ENCODE measurements at regions not wholly inside any gene's neighbourhood (a gene's known extent, or its start where the extent isn't known, plus 50 kb on each side); places are given as distances from the start of the nearest gene placed in this dataset.

GRCh38 chr10:78695846-78696245, 372.9 kb upstream of the ZMIZ1 start:
- TF ChIP-seq CTCF (conservative IDR thresholded peaks at IDR 0.05; ENCODE audit: low read depth, low read length) (no peak), EZH2 (IDR thresholded peaks at IDR 0.05; ENCODE audit: borderline replicate concordance, low read depth, low read length, poor library complexity, severe bottlenecking) (no peak)
